HEK293T (cell line): ENCODE measurements at regions not wholly inside any gene's neighbourhood (a gene's known extent, or its start where the extent isn't known, plus 50 kb on each side); places are given as distances from the start of the nearest gene placed in this dataset.

Experiments used
- CTCF ChIA-PET: fragments of 350-600 bp; formaldehyde crosslinking; extraction: SDS; loops from one replicate; lab custom pipeline; 2021; ENCODE audit warnings: antibody characterized with exemption, inconsistent platforms; lab: Yijun Ruan, JAX
- POLR2A ChIA-PET: fragments of 350-600 bp; formaldehyde crosslinking; extraction: SDS; loops from one replicate; lab custom pipeline; 2020; ENCODE audit warnings: antibody characterized with exemption, inconsistent platforms; lab: Yijun Ruan, JAX
- DNase-seq: peaks from one replicate; pipeline ENCODE4 v3.0.0; 2012; ENCODE audit warnings: mixed read lengths; ENCODE audit errors: extremely low spot score
- ARNT ChIP-seq: fragments of 450-650 bp; IDR thresholded peaks from 2 replicates; pipeline ENCODE4 v1.6.1; 2017; ENCODE audit warnings: mild to moderate bottlenecking
- BHLHE40 ChIP-seq: fragments of 450-650 bp; IDR thresholded peaks from 2 replicates; pipeline ENCODE4 v1.6.1; 2016; ENCODE audit warnings: mild to moderate bottlenecking, moderate library complexity, borderline replicate concordance
- CTBP1 ChIP-seq: fragments of 450-650 bp; IDR thresholded peaks from 2 replicates; pipeline ENCODE4 v1.6.1; 2016; ENCODE audit warnings: borderline replicate concordance
- ELF4 ChIP-seq: fragments of 450-650 bp; IDR thresholded peaks from 2 replicates; pipeline ENCODE4 v1.6.1; 2017; ENCODE audit warnings: antibody characterized with exemption
- FOXA1 ChIP-seq: fragments of 450-650 bp; IDR thresholded peaks from 2 replicates; pipeline ENCODE4 v1.6.1; 2016; ENCODE audit warnings: mild to moderate bottlenecking
- FOXK2 ChIP-seq: fragments of 450-650 bp; IDR thresholded peaks from 2 replicates; pipeline ENCODE4 v1.6.1; 2016; ENCODE audit warnings: mild to moderate bottlenecking
- FOXM1 ChIP-seq: fragments of 450-650 bp; IDR thresholded peaks from 2 replicates; pipeline ENCODE4 v1.6.1; 2017; ENCODE audit warnings: mild to moderate bottlenecking, borderline replicate concordance
- HDGF ChIP-seq: fragments of 450-650 bp; IDR thresholded peaks from 2 replicates; pipeline ENCODE4 v1.6.1; 2017; ENCODE audit warnings: antibody characterized with exemption, borderline replicate concordance
- L3MBTL2 ChIP-seq: fragments of 450-650 bp; conservative IDR thresholded peaks from 2 replicates; pipeline ENCODE4 v1.6.1; 2016; ENCODE audit warnings: mild to moderate bottlenecking
- LEF1 ChIP-seq: fragments of 450-650 bp; IDR thresholded peaks from 2 replicates; pipeline ENCODE4 v1.6.1; 2017; ENCODE audit warnings: mild to moderate bottlenecking, borderline replicate concordance
- NFRKB ChIP-seq: fragments of 450-650 bp; IDR thresholded peaks from 2 replicates; pipeline ENCODE4 v1.6.1; 2016; ENCODE audit warnings: mild to moderate bottlenecking, moderate library complexity
- PKNOX1 ChIP-seq: fragments of 450-650 bp; IDR thresholded peaks from 2 replicates; pipeline ENCODE4 v1.6.1; 2016
- SP1 ChIP-seq: fragments of 450-650 bp; IDR thresholded peaks from 2 replicates; pipeline ENCODE4 v1.6.1; 2017
- SUZ12 ChIP-seq: fragments of 450-650 bp; IDR thresholded peaks from 2 replicates; pipeline ENCODE4 v1.6.1; 2016; ENCODE audit warnings: mild to moderate bottlenecking
- TARDBP ChIP-seq: fragments of 450-650 bp; IDR thresholded peaks from 2 replicates; pipeline ENCODE4 v1.6.1; 2016
- ZNF384 ChIP-seq: fragments of 450-650 bp; IDR thresholded peaks from 2 replicates; pipeline ENCODE4 v1.6.1; 2016

- POLR2A ChIA-PET, result no interaction called here
- DNase-seq, result no peak
- CTCF ChIA-PET, result no interaction called here
- TF ChIP-seq NFRKB, result no peak
Observed at GRCh38 chr9:19998823-19999455, 210.1 kb upstream of the SLC24A2 start.

GRCh38 chr9:19998153-19998552 is 209.3 kb upstream of the SLC24A2 start:
- DNase-seq, result no peak
- ChIA-PET CTCF (interaction anchor here (1.4 kb wide), 1 partner anchor 11 kb away, joined by 3 read pairs; no protein-coding TSS in a partner anchor), POLR2A (no interaction called here)
- TF ChIP-seq L3MBTL2, result no peak
- no peak for TF ChIP-seq NFRKB
- TF ChIP-seq SP1, result no peak
- TF ChIP-seq TARDBP, result no peak
- no peak for TF ChIP-seq FOXM1
- no peak for TF ChIP-seq HDGF
- no peak for TF ChIP-seq FOXK2
- no peak for TF ChIP-seq ELF4
- no peak for TF ChIP-seq BHLHE40
- no peak for TF ChIP-seq LEF1
- no peak for TF ChIP-seq SUZ12
- TF ChIP-seq PKNOX1, result no peak
- TF ChIP-seq ARNT, result no peak
- no peak for TF ChIP-seq ZNF384
- TF ChIP-seq CTBP1, result no peak

- no peak for TF ChIP-seq CTBP1
- POLR2A ChIA-PET, result no interaction called here
- CTCF ChIA-PET, result no interaction called here
- DNase-seq, result no peak
Observed at GRCh38 chr9:19995619-19996018, 206.8 kb upstream of the SLC24A2 start.

- TF ChIP-seq SUZ12, result no peak
- no peak for TF ChIP-seq FOXA1
- TF ChIP-seq HDGF, result no peak
- TF ChIP-seq BHLHE40, result no peak
- TF ChIP-seq ZNF384, result no peak
- TF ChIP-seq FOXM1, result no peak
- TF ChIP-seq CTBP1, result no peak
- no peak for TF ChIP-seq ELF4
- TF ChIP-seq PKNOX1, result no peak
- no peak for TF ChIP-seq ARNT
- no peak for TF ChIP-seq FOXK2
- no peak for TF ChIP-seq TARDBP
- TF ChIP-seq NFRKB, result no peak
- DNase-seq, result no peak
- ChIA-PET CTCF (no interaction called here), POLR2A (no interaction called here)
Observed at GRCh38 chr9:19994296-19994695, 205.5 kb upstream of the SLC24A2 start.

GRCh38 chr9:19992556-19992955 is 203.7 kb upstream of the SLC24A2 start:
- DNase-seq, result no peak
- CTCF ChIA-PET, result no interaction called here
- no peak for TF ChIP-seq HDGF
- TF ChIP-seq CTBP1, result no peak
- TF ChIP-seq FOXM1, result no peak
- no peak for TF ChIP-seq NFRKB
- TF ChIP-seq PKNOX1, result no peak
- TF ChIP-seq FOXK2, result no peak
- TF ChIP-seq ZNF384, result no peak
- no peak for TF ChIP-seq SUZ12
- no peak for TF ChIP-seq LEF1
- POLR2A ChIA-PET, result no interaction called here

GRCh38 chr9:19989213-19989612 is 200.4 kb upstream of the SLC24A2 start:
- no peak for TF ChIP-seq FOXK2
- no peak for TF ChIP-seq TARDBP
- TF ChIP-seq L3MBTL2, result no peak
- TF ChIP-seq SUZ12, result no peak
- no peak for TF ChIP-seq FOXA1
- no peak for TF ChIP-seq NFRKB
- DNase-seq, result no peak
- ChIA-PET POLR2A (no interaction called here), CTCF (no interaction called here)

- TF ChIP-seq NFRKB, result no peak
- no peak for TF ChIP-seq BHLHE40
- TF ChIP-seq CTBP1, result no peak
- TF ChIP-seq LEF1, result no peak
- no peak for TF ChIP-seq ELF4
- no peak for TF ChIP-seq HDGF
- no peak for TF ChIP-seq FOXK2
- no peak for TF ChIP-seq SP1
- TF ChIP-seq TARDBP, result no peak
- ChIA-PET CTCF (no interaction called here), POLR2A (no interaction called here)
- no peak for DNase-seq
Observed at GRCh38 chr9:19988281-19988680, 199.4 kb upstream of the SLC24A2 start.

GRCh38 chr9:19985081-19985480 is 196.2 kb upstream of the SLC24A2 start:
- ChIA-PET POLR2A (no interaction called here), CTCF (no interaction called here)
- TF ChIP-seq HDGF, result no peak
- TF ChIP-seq SUZ12, result no peak
- TF ChIP-seq ELF4, result no peak
- no peak for TF ChIP-seq LEF1
- no peak for TF ChIP-seq FOXM1
- TF ChIP-seq L3MBTL2, result no peak
- no peak for TF ChIP-seq ARNT
- TF ChIP-seq FOXA1, result no peak
- no peak for TF ChIP-seq BHLHE40
- no peak for TF ChIP-seq SP1
- no peak for TF ChIP-seq CTBP1
- no peak for TF ChIP-seq NFRKB
- TF ChIP-seq FOXK2, result no peak
- no peak for TF ChIP-seq TARDBP
- DNase-seq, result no peak
